NB4 (cell line): ENCODE measurements at regions not wholly inside any gene's neighbourhood (a gene's known extent, or its start where the extent isn't known, plus 50 kb on each side); places are given as distances from the start of the nearest gene placed in this dataset.

Source experiments
- POLR2A ChIP-seq: IDR thresholded peaks from 2 replicates; pipeline ENCODE4 v1.6.1; 2011; ENCODE audit warnings: mild to moderate bottlenecking; ENCODE audit not compliant: insufficient read length; ENCODE audit errors: extremely low read depth
- TF ChIP-seq, protein P1 (sequence below): IDR thresholded peaks from one replicate; pipeline ENCODE4 v1.5.1; 2012; ENCODE audit warnings: low read depth, low read length

DNA sequence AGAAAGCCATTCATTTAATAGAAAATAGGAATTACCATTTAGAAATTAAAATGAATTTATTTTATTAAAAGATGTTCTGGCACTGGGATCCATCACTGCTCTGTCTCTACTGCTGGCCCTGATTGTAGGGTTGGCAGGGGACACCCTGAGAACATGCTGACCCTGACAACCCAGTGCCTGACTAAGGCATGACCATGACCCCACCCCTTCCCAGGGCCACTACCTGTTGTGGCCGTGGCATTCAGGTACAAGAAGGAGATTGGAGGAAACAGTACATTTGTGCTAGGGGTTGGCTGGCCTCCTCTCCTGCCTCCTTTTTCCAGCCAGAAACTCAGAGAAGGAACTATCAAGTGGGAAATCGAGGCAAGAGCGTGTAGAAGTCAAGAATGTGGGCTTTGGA is 197.0 kb upstream of the ZMIZ1 start:
- TF ChIP-seq, protein P1, sequence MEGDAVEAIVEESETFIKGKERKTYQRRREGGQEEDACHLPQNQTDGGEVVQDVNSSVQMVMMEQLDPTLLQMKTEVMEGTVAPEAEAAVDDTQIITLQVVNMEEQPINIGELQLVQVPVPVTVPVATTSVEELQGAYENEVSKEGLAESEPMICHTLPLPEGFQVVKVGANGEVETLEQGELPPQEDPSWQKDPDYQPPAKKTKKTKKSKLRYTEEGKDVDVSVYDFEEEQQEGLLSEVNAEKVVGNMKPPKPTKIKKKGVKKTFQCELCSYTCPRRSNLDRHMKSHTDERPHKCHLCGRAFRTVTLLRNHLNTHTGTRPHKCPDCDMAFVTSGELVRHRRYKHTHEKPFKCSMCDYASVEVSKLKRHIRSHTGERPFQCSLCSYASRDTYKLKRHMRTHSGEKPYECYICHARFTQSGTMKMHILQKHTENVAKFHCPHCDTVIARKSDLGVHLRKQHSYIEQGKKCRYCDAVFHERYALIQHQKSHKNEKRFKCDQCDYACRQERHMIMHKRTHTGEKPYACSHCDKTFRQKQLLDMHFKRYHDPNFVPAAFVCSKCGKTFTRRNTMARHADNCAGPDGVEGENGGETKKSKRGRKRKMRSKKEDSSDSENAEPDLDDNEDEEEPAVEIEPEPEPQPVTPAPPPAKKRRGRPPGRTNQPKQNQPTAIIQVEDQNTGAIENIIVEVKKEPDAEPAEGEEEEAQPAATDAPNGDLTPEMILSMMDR, result no peak
- no peak for TF ChIP-seq POLR2A
